CD14-positive monocyte (primary cell): ENCODE measurements at regions not wholly inside any gene's neighbourhood (a gene's known extent, or its start where the extent isn't known, plus 50 kb on each side); places are given as distances from the start of the nearest gene placed in this dataset.

Source experiments
- DNase-seq, 3 donors: peaks; one replicate each; pipeline ENCODE4 v3.0.0-alpha.2; 2011 to 2022
- H2AFZ ChIP-seq: 2 replicates; pipeline ENCODE4 v1.6.0; 2012; ENCODE audit warnings: mild to moderate bottlenecking, low read depth, low read length, inconsistent platforms; ENCODE audit not compliant: insufficient read depth, poor library complexity, severe bottlenecking
- H3K27ac ChIP-seq, 2 donors: 1 replicate in 1 of 2; 2 replicates in 1 of 2; pipeline ENCODE4 v1.5.1; 2012 to 2013; ENCODE audit warnings: low read length in 2 of 2, control low read depth in 1 of 2, inconsistent platforms in 1 of 2, low read depth in 1 of 2, mild to moderate bottlenecking in 1 of 2
- H3K27me3 ChIP-seq, 2 donors: one replicate each; pipeline versions ENCODE4 v1.6.0 to v1.6.1; 2011 to 2013; ENCODE audit warnings: low read length in 2 of 2; ENCODE audit not compliant: control insufficient read depth in 2 of 2, insufficient read depth in 2 of 2
- H3K36me3 ChIP-seq, 2 donors: replicated peaks in 1 of 2; 1 replicate in 1 of 2; 2 replicates in 1 of 2; pipeline versions ENCODE4 v1.5.1 to v1.6.1; 2012 to 2013; ENCODE audit warnings: low read length in 2 of 2, control low read depth in 1 of 2, inconsistent platforms in 1 of 2, mild to moderate bottlenecking in 1 of 2; ENCODE audit not compliant: insufficient read depth in 2 of 2, control insufficient read depth in 1 of 2
- H3K4me1 ChIP-seq, 2 donors: 1 replicate in 1 of 2; 2 replicates in 1 of 2; pipeline versions ENCODE4 v1.5.1 to v1.6.1; 2012 to 2013; ENCODE audit warnings: low read length in 2 of 2, control low read depth in 1 of 2, inconsistent platforms in 1 of 2, mild to moderate bottlenecking in 1 of 2, moderate library complexity in 1 of 2; ENCODE audit not compliant: insufficient read depth in 2 of 2, control insufficient read depth in 1 of 2
- H3K4me2 ChIP-seq: replicated peaks from 2 replicates; pipeline ENCODE3; 2012; ENCODE audit warnings: low read length, moderate library complexity, mild to moderate bottlenecking; ENCODE audit not compliant: poor library complexity, severe bottlenecking; ENCODE audit errors: extremely low read depth
- H3K4me3 ChIP-seq, 3 experiments: fragments of 200-600 bp in 1 of 3; sonication (generic) in 1 of 3; replicated peaks in 1 of 3; 1 replicate in 2 of 3; 2 replicates in 1 of 3; pipeline ENCODE4 v1.5.1; 2011 to 2013; ENCODE audit warnings: low read length in 3 of 3, mild to moderate bottlenecking in 3 of 3, control low read depth in 2 of 3, low read depth in 2 of 3, inconsistent platforms in 1 of 3, moderate library complexity in 1 of 3
- H3K79me2 ChIP-seq: 2 replicates; pipeline ENCODE4 v1.6.0; 2012; ENCODE audit warnings: mild to moderate bottlenecking, control low read depth, inconsistent platforms, low read length, moderate library complexity; ENCODE audit not compliant: insufficient read depth
- H3K9ac ChIP-seq: 2 replicates; pipeline ENCODE4 v1.6.0; 2017; ENCODE audit warnings: low read length, mild to moderate bottlenecking; ENCODE audit not compliant: insufficient read depth, poor library complexity, severe bottlenecking
- H3K9me3 ChIP-seq, 2 donors: replicated peaks in 1 of 2; 1 replicate in 1 of 2; 2 replicates in 1 of 2; pipeline versions ENCODE4 v1.5.1 to v1.6.1; 2012 to 2013; ENCODE audit warnings: low read length in 2 of 2, control low read depth in 1 of 2; ENCODE audit not compliant: control insufficient read depth in 1 of 2, insufficient read depth in 1 of 2
- H4K20me1 ChIP-seq: 2 replicates; pipeline ENCODE4 v1.6.0; 2012; ENCODE audit warnings: mild to moderate bottlenecking, low read length, control low read depth, moderate library complexity; ENCODE audit not compliant: insufficient read depth
- H3K27ac Mint-ChIP-seq, 7 donors: one replicate each; pipeline ENCODE4 v1.8.0; 2020; ENCODE audit warnings: mild to moderate bottlenecking in 7 of 7, mixed read lengths in 7 of 7, moderate library complexity in 6 of 7, inconsistent platforms in 2 of 7
- H3K27me3 Mint-ChIP-seq, 3 donors: one replicate each; pipeline ENCODE4 v1.8.0; 2021 to 2022; ENCODE audit warnings: low read depth in 3 of 3, mild to moderate bottlenecking in 3 of 3, mixed read lengths in 3 of 3, moderate library complexity in 3 of 3, inconsistent platforms in 1 of 3
- H3K36me3 Mint-ChIP-seq, 2 donors: one replicate each; pipeline ENCODE4 v1.8.0; 2020; ENCODE audit warnings: mixed read lengths in 2 of 2, inconsistent platforms in 1 of 2, mild to moderate bottlenecking in 1 of 2
- H3K4me1 Mint-ChIP-seq: one replicate; pipeline ENCODE4 v1.8.0; 2020; ENCODE audit warnings: mild to moderate bottlenecking, mixed read lengths
- H3K4me3 Mint-ChIP-seq, 2 donors: one replicate each; pipeline ENCODE4 v1.8.0; 2020; ENCODE audit warnings: mild to moderate bottlenecking in 2 of 2, mixed read lengths in 2 of 2, moderate library complexity in 1 of 2
- H3K9me3 Mint-ChIP-seq, 7 donors: one replicate each; pipeline ENCODE4 v1.8.0; 2020 to 2022; ENCODE audit warnings: mixed read lengths in 7 of 7, mild to moderate bottlenecking in 6 of 7, moderate library complexity in 6 of 7, inconsistent platforms in 2 of 7
- WGBS: methylation state at CpG from one replicate; pipeline ENCODE4 v1.1.5; 2013; ENCODE audit warnings: missing lambda C conversion rate; ENCODE audit not compliant: insufficient coverage; 5-methylcytosine and 5-hydroxymethylcytosine counted together
- intact Hi-C, 2 donors: fragments of 100-400 bp; cut with micrococcal nuclease; formaldehyde crosslinking; loops; one replicate each; pipeline versions ENCODE4 v1.15.0 to v1.15.1; 2023
- TF ChIP-seq, protein P1 (sequence below): fragments of 200-600 bp; IDR thresholded peaks from one replicate; pipeline ENCODE4 v1.8.0; 2022; ENCODE audit warnings: antibody characterized with exemption, mild to moderate bottlenecking

DNA sequence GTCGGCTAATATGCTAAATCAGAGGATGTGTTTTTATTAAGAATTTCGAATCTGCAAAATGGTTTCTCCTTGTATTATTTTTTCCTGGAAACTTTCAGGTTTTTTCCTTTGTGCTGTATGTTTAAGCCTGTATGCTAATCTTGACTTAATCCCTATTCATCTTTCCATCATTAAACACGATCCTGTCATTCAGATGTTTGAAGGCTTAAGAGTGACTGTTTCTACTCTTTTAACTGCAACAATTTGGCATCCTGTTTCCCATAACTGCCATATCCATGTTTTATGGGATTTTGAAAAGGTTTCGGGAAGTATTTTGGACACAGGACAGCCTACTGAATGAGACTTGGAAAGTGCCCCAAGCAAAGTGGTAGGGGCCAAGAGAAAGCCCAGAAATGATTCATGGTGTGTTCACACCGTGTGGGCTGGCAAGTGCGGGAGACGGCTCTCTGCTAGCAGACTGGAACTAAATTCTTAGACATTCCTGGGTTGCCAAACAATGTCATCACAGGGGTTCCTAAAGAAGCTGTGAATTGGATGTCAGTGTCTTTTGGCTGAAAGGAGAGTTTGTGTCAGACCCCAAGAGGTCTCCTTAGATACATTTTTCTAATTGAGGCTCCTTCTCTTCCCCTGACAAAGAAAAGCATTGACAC is 125.4 kb upstream of the ADAMTS16 start:
- Histone ChIP-seq H3K9ac (no peak overlapping the region), H3K9me3 (peaks cover 5 to 29% of the 10 kb centered on the region in 2 donors), H4K20me1 (no peaks in the 10 kb centered on the region), H3K27me3 (no peaks in the 10 kb centered on the region), H3K4me2 (no peak overlapping the region), H3K27ac (no peak overlapping the region), H3K79me2 (no peaks in the 10 kb centered on the region), H3K36me3 (no peaks in the 10 kb centered on the region), H2AFZ (no peak overlapping the region), H3K4me1 (no peaks in the 10 kb centered on the region), H3K4me3 (no peak overlapping the region)
- 68% methylated on average over 5 of the region's 7 CpGs for WGBS
- no peak for DNase-seq
- no peaks in the 10 kb centered on the region for H3K4me1 Mint-ChIP-seq
- peaks cover 0 to 4% (median 0%) of the 10 kb centered on the region in 3 donors for H3K27me3 Mint-ChIP-seq
- H3K27ac Mint-ChIP-seq = no peak overlapping the region
- H3K36me3 Mint-ChIP-seq = no peaks in the 10 kb centered on the region
- H3K9me3 Mint-ChIP-seq = peaks cover 0 to 19% (median 7%) of the 10 kb centered on the region in 7 donors
- H3K4me3 Mint-ChIP-seq = no peak overlapping the region
- intact Hi-C loops = no loop called here
- TF ChIP-seq, protein P1, sequence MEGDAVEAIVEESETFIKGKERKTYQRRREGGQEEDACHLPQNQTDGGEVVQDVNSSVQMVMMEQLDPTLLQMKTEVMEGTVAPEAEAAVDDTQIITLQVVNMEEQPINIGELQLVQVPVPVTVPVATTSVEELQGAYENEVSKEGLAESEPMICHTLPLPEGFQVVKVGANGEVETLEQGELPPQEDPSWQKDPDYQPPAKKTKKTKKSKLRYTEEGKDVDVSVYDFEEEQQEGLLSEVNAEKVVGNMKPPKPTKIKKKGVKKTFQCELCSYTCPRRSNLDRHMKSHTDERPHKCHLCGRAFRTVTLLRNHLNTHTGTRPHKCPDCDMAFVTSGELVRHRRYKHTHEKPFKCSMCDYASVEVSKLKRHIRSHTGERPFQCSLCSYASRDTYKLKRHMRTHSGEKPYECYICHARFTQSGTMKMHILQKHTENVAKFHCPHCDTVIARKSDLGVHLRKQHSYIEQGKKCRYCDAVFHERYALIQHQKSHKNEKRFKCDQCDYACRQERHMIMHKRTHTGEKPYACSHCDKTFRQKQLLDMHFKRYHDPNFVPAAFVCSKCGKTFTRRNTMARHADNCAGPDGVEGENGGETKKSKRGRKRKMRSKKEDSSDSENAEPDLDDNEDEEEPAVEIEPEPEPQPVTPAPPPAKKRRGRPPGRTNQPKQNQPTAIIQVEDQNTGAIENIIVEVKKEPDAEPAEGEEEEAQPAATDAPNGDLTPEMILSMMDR = no peak

DNA sequence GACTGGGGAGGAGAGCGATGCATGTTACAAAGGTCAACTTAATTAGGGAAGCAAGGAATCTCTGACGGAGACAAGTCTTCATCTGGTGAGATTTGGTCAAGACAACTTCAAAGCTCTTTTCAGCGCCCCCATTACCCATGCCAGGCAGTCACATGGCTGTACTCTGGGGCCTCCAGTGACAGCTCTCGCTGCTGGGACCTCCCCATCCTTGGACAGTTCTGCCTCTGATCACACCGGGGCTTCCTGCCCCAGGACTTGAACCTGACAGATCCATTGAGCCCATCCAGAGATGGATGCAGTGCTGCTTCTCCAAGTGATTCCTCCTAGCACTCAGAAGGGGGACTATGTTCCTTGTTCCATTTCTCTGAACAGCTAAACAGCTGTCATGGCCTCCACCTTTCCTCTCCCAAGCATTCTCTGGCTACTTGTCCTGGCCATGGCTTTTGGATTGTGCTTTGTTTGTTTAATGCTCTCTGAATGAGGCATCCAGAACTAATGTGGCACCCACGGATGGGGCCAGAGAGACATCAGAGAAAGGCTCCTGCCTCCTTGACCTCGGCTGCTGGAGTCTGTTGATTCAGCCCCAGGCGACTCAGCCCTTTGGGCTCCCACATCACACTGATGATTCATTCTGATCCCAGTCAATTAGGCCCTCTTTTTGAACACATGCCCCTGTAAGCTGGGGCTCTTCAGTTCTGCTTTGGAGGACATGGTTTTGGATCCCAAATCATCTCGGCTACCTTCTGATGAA is 122.1 kb upstream of the ADAMTS16 start:
- Mint-ChIP-seq H3K9me3 (peaks cover 0 to 17% (median 7%) of the 10 kb centered on the region in 7 donors), H3K27ac (no peak overlapping the region), H3K36me3 (no peaks in the 10 kb centered on the region), H3K27me3 (peaks cover 0 to 4% (median 0%) of the 10 kb centered on the region in 3 donors), H3K4me1 (no peaks in the 10 kb centered on the region), H3K4me3 (no peak overlapping the region)
- Histone ChIP-seq H2AFZ (no peak overlapping the region), H4K20me1 (no peaks in the 10 kb centered on the region), H3K27me3 (no peaks in the 10 kb centered on the region), H3K36me3 (no peaks in the 10 kb centered on the region), H3K79me2 (no peaks in the 10 kb centered on the region), H3K9ac (no peak overlapping the region), H3K9me3 (peaks cover 5 to 33% of the 10 kb centered on the region in 2 donors), H3K4me1 (no peaks in the 10 kb centered on the region), H3K4me3 (no peak overlapping the region), H3K27ac (no peak overlapping the region), H3K4me2 (no peak overlapping the region)
- intact Hi-C loops = no loop called here
- TF ChIP-seq, protein P1 = no peak
- DNase-seq = no peak
- WGBS = 83% methylated on average over 8 of the region's 9 CpGs
